RKO (cell line): ENCODE measurements at regions not wholly inside any gene's neighbourhood (a gene's known extent, or its start where the extent isn't known, plus 50 kb on each side); places are given as distances from the start of the nearest gene placed in this dataset.

Experiments
- DNase-seq: peaks from one replicate; pipeline ENCODE4 v3.0.0-alpha.2; 2016; ENCODE audit warnings: low spot score

DNA sequence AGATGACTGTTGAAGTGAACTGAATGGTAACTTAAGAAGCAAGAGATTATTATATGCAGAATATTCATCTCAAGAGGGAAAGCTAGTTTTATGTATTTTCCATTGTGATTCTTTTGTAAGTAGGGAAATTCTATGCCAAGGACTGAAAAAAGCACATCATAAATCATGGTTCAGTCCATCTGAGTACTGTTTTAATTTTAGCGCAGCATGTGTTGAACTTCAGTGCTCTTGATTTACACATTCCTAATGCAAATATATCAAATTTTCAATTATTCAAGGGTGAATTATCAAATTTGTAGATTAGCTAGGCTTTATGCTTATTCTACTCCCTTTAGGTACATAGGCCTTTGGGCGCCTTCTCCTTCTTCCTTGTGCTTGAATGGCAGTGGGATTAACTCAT lies 50.3 kb upstream of the TCF12 start:
- no peak for DNase-seq

DNA sequence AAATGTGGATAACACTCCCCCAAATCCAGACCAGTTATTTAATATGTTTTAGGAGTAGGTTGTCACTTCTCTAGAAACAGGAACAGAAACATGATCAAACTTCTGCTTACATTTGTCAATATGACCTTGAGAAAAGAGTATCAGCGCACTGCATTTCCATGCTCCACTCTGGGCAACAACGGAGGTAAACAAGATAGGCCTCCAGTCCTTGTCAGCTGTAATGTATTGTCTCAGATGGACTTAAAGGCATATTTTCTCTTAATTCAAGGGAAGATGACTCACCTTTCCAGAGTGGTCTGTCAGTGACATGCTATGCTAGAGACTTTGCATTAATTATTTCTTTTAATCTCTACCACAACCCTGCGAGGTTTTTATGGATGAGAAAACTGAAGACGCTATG lies 51.6 kb upstream of the TCF12 start:
- DNase-seq = no peak

DNA sequence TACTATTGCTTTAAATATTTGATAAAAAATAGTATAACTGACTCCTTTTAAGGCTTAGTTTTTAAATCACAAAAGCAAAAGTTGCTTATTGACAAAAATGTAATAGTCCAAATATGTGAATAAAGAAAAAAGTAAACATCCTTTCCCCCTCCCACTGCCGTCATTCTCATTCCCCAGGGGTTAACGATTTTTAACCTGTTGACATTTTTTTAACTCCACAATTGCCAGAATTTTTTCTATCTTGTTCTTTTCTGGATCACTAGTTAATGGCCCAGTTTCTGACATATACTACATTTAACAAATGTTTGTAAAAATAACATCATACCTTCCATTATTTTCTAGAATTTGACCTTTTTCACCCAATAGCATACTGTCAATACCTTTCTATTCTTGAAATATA lies 60.6 kb upstream of the TCF12 start:
- no peak for DNase-seq

DNA sequence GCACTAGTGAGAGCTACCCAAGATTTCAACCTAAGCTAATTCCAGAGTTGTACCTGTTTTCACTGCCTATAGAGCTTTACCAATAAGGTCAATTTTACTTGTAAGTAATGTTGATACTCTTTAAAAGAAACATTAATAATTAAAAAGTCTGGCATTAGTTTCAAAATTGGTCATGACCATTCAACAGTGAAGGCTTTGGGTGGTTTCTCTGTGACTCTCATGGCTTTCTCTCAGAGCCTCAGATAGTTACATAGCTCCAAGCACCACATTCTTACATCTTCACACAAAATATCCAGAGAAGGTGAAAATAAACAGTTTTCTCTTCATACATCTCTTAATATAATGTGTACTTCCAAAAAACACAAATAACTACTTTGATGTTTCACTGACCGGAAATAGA lies 61.5 kb upstream of the TCF12 start:
- DNase-seq = no peak

DNA sequence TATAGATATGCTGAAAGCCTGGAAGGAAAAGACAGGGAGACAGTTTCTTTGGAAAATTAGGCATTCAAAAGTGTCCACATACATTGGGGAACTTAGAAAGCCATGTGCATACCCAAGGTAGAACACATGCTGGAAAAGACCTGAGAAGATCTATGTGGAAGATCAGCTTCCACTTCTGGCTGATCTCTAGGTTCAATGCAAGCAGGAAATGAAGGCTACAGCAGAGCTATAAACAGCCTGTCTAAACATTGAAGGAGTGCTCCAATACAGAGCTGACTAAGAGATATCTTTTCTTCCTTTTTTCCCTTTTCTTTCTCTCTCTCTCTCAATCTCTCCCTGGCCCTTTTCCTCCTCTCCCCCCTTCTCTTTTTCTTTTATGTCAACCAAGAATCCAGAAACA lies 73.6 kb upstream of the TCF12 start:
- no peak for DNase-seq

DNA sequence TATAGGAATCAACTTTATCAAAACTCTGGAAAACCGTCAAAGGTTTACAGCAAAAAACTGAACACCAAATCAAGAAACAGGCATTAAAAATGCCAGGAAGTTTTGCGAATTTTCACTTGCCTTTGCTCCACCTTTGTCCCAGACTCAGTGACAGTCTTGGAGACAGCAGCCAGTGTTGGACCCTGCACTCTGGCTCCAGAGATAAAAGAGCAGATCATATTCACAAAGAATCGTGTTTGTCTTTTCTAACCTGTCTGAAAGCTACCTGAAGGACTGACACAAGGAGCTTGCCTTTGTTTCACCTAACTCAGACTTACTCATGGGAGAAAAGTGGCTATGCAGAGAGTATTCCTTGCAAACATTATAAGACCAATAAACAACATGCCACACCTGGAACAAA lies 74.0 kb upstream of the TCF12 start:
- DNase-seq = no peak

DNA sequence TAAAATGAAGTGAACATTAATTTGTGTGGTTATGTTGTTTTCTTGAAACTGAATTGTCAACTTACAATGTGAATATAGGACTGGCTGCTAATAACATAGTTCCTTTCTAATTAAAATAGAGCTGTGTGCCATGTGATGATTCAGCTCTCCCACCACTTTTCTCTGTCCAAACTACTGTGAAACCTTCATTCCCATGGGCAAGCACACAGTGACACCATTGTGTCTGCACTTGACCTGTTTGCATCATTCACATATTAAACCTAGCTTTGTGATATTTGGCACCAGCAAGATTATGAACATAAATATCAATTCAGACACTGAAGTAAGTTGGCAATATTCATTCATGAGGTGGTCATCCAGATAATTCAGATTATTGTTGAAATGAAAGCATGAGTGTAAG lies 78.8 kb upstream of the TCF12 start:
- no peak for DNase-seq

DNA sequence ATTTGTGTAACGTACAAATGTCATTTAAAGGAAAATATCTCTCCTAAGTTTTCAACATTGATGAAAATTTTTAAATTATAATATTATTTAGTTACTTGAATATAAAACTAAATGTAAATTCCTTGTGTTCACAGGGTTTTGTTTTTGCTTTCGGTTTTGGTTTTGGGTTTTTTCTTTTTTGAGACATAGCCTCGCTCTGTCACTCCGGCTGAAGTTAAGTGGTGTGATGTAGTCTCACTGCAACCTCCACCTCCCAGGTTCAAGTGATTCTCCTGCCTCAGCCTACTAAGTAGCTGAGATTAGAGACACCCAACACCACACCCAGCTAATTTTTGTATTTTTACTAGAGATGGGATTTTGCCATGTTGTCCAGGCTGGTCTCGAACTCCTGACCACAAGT lies 79.3 kb upstream of the TCF12 start:
- no peak for DNase-seq

DNA sequence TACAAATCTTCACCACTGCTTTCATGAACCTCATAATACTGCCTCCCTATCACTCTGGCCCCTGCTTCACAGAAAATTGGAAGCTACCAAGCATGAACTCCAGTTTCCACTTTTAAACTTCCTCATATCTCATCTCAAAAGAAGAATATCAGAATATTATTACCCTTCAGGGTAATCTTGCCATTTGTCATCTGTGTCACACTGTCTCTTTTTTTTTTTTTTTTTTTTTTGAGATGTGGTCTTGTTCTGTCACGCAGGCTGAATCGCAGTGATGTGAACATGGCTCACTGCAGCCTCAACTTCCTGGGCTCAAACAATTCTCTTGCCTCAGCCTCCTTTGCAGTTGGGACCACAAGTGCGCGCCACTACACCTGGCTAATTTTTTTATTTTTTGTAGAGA lies 80.4 kb upstream of the TCF12 start:
- no peak for DNase-seq

DNA sequence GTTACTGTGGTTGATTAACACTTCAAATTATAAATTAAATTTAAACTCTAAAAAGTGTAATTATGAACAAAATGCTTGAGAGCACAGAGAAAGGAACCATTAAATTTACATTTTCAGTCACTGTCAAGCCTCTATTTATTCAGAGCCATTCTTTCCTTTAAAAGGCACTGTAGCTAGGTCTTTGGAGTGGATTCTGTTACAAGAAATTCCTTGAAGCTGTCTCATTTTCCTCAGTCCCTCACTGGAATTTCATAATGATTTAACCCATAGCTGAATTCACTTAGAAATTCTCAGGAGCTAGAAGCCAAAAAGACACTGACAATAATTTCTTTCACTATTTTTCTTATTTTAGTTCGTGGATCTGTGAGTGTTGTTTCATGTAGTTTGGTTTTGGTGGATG lies 81.2 kb upstream of the TCF12 start:
- no peak for DNase-seq

DNA sequence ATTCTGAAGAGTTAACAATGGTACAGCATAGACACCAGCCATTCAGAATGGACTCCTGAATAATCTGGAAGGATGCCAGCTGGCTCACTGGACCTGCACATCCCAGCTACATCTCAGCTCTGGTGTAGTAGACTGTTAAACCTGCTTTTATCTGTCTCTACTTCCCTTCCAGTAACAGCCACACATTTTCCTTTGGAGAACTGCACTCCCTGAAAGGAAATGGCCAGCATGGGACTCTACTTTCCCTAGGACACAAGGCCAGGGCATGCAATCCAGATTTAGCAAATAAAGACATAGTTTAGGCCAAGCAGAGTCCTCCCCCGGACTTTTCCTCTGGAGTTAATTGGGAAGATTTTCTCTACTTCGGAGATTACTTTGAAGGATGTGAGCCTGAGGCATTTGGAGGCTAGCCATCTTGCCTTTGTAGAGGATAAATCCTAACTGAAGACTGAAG lies 82.7 kb upstream of the TCF12 start:
- no peak for DNase-seq

DNA sequence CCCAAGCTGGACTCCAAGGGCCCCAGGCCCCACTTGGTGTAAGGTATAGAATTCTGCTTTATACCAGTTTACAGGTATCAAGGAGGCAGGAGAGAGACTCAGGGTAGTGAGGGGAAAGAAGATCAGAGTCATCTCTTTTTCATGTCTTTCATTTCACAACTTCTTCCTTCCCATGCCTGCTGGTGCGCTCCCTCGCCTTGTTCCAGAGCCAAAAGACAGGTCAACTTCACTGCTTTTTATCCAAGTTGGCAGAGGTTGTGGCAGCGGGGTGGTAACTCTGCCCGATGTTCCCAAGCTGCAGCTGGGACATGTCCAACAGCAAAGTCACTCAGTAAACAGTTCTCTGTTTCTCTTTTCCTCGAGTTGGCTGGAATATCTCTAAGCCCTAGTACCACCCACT lies 86.3 kb upstream of the TCF12 start:
- DNase-seq = no peak

DNA sequence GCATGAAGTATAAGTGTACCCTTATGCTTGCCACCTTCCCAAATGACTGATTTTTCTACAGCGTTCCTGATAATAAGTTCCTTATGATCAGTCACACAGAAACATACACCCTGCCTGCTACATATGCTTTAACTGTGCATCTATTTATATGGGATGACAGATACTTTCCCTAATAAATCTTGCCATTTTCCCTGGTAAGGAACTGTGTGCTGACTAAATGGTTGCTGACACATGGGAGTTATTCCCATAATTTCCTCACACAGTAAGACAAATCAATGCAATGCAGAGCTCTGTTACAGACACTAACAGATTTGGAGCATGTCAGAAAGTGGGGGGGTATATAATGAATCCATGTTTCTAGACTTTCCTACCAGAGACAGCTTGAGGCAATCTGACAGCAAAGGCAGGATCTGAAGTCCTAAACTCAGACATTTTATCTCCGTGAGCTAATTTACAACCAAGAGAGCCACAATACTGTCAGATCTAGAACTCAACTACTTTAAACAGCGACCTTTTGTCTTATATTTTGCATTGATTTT lies 86.9 kb upstream of the TCF12 start:
- DNase-seq = no peak

DNA sequence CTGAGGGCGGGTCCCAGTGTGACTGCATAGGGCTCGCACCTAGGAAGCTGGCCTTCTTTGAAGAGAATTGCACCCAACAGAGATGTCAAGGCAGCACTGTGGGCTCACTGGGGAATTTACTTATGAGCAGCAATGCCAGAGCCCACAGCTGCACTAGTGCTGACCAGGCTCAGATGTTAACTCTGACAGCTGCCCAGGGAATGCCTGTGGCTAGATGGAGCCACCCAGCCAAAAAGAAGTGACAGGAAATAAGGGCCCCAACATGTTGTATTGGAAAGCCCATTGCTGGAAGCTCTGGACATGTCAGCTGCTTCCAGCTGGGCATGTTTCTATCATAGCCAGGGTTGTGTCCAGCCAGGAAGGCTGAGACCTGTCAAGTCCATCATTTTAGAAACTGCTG lies 90.9 kb upstream of the ZNF280D start:
- DNase-seq = no peak

DNA sequence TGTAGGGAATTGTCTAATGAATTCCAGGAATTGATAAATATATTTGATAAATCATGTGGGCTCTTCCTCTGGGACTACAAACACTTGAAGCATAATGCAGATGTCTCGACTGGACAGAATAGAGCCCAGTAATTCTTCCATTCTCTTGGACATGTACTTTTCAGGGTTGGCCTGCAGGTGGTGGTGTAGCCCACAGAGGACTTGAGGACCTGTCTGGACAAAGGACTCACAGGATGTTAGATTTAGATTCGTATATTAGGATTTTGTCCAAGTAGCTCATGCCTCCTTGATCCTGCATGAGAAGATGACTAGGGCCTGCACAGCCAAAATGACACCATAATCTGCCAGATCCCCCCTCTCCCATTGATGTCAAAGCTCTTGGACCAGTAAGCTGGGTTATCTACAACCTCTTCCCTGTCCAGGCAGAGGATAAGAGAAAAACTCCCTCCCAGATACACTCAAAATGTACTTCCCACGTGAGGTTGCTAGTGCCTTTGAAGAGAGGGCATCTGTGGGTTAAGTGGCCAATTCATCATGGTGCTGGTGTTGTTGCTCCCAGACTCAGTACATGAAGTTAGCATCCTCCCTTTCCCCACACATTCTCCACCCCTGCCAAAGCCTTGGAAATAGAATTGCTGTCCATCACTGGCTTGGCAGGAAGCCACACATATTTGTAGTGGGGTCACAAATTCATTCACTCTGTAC lies 88.6 kb upstream of the ZNF280D start:
- peak; percentile 53 for DNase-seq

DNA sequence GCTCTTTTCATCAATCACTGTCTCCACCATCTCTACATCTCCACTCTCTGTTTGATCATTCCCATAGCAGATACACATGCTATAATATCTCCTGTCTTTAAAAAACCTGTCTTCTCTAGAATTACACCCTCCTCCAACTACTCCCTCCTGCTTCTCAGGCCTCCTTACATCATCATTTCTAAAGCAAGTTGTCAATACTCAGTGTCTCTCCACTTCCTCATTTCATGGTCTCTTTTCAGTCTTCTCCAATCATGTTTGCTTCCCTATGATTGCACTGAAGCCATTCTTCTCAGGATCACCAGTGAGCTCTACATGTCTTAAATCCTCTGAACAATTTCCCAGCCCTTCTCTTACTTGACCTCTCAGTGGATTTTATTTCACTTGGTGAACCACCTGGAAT lies 87.0 kb upstream of the ZNF280D start:
- no peak for DNase-seq

DNA sequence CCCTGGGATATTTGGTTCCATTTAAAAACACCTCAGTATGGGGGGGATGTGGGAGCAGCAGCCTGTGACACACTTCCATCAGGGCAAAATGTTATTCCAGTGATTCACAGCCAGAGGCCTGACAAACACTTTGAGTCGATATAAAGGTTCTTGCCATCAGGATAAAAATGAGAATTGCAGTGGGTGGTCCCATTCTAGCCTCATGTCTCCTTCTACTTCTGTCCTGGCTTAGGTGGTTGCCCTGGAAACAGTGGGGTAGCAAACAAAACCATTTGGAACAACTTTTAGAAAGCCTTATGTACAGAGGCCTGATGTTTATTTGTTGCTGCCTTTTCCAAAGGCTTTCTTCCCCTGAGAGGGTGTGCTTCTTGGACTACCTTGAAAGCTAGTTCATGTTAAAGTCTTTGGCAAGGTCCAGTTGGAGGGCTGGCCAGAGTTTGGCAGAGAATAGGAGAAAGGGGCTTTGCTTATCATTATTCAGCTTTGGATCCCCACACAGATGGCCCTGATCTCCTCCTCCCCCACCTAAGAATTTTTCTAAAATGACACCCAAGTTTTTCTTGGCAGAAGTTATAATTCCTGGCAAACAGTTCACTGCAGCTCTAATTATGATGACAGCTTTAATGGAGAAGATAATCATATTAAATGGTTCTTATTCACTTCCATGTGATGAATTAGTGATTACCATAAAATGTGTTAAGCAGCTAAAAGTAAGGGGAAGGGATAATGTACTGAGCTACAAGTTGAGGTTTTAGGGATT lies 84.2 kb upstream of the ZNF280D start:
- DNase-seq = peak; percentile 37

DNA sequence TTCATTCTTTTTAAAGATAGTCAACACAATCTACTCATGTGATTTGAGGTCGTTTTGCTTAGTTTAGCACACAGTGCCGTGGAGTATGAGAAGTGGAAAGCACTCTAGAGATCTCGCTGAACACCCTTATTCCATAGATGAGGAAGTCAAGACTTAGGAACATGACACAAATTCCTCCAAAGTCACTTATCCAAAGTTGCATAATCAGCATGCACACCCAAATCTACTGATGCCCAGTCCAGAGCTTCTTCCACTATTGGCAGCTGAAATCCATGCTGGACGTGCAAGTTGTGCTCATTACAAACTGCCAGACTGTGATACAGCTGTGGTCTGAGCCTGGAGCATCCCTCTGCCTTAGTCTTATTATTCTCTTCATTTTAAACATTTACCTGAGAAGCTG lies 83.5 kb upstream of the ZNF280D start:
- no peak for DNase-seq

DNA sequence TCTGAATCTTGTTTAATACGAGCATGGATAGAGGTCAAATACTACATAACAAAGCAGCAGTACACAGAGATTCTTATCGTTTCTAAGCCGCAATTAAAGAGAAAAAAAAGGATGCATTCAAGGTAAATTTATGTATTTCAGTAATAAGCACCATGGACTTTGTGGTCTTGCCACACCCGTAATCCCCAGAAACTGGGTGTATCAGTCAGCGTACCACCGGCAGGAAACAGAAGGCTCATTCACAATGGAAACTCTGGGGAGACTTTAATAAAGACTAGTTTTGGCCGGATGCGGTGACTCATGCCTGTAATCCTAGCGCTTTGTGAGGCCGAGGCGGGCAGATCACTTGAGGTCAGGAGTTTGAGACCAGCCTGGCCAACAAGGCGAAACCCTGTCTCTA lies 81.9 kb upstream of the ZNF280D start:
- DNase-seq = no peak

DNA sequence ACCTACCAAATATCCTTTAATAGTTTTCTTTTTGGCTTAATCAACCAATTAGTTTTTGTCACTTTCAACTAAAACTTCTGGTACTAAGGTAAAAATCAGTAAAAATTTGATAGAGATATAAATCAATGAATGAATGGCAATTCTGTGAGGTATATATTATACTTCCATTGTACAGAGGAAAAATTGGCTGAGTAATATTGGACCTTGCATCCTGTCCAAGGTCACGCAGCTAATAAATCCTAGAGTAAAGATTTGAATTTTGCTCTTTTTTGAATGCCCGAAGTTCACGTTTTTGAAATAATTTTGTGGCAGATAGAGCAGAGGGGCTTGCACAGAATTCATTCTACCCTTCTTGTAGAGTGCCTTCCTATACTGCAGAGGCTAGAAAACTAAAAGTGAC lies 81.1 kb upstream of the ZNF280D start:
- DNase-seq = no peak

DNA sequence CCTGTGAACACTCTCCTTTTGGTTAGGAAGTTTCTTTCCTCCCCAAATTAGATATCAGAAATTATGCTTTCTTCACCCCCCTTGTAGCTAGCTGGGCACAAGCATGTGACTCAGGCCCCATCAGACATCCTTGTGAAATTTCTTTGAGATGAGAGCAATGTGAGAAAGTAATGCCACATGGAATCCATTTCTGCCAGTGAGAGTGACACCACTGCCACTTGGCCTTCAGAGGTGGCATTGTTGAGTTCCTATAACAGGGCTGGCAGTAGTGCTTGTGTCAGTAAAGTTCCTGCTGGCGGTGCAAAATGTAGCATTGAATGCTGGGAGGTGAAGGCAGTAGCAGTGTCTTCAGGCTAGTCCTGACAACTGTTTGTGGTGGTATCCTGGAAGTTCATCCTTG lies 80.7 kb upstream of the ZNF280D start:
- no peak for DNase-seq

DNA sequence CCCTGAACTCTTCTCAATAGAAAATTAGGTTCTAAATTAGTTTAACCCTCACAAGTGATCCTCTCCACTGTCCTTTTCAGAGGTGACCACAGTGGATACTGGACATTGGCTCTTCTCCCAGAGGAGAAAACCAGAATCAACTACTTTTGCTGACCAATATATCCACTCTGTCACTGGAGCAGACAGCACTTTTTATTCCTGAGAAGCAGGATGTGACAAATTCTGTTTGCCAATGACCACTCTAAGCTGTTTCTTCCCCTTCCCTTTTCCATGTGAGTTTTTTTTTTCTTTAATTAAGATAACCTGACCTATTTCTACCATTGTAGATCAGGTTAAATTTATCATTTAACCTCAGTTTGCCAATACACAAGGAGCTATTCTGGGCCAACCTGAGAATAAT lies 79.7 kb upstream of the ZNF280D start:
- DNase-seq = peak; percentile 18

DNA sequence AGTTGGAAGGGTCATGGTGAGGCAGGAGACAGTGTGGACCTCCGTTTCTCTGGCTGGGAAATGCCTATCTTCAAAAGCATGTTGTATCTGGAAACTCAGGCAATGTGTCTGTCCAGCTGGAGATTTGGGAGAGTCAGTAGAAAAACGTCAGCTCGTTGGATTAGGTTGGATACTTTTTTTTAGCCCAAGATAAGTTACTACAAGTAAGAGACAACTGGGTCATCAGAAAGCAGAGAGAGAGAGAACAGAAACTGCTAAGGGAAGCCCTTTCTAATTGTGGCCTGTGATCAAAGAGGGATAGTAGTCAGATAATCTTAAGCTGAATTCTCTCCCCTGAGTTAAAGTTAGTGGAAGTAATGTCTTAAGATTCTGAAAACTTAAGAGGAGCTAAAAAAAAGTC lies 78.9 kb upstream of the ZNF280D start:
- DNase-seq = no peak

DNA sequence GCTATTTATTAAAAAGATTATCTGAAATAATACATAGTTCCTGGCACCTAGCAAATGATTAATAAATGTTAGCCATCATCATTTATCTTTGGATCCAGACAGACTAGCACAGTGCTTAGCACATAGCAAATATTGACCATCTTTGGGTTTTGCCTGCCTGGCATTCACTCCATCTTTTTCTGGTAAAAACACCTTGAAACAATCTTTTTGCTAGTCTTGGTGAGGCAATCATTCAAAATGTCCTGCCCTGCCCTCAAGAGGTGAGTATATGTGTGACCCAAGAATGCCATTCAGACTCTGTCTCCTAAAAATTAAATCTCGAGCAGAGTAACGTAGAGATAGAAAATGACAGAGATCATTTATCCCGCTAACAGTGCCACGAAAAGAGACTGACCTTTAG lies 78.3 kb upstream of the ZNF280D start:
- DNase-seq = no peak
